ENCODE measurements at regions not wholly inside any gene's neighbourhood (a gene's known extent, or its start where the extent isn't known, plus 50 kb on each side); places are given as distances from the start of the nearest gene placed in this dataset.

- no peak for TF ChIP-seq CTCF (IDR thresholded peaks at IDR 0.05)
- no peak for TF ChIP-seq POLR2A (IDR thresholded peaks at IDR 0.05)
These were observed 116.0 kb downstream of the GALR1 start for GRCh38 chr18:77365667-77366066.
